Nephron progenitor cell (in vitro differentiated cells): ENCODE measurements at regions not wholly inside any gene's neighbourhood (a gene's known extent, or its start where the extent isn't known, plus 50 kb on each side); places are given as distances from the start of the nearest gene placed in this dataset.

Experiments used
- DNase-seq: peaks from one replicate; pipeline ENCODE4 v3.0.0; 2021
- H3K27ac Mint-ChIP-seq: 2 replicates; pipeline ENCODE4 v1.8.0; 2021; ENCODE audit warnings: mild to moderate bottlenecking, moderate library complexity, mixed read lengths
- H3K27me3 Mint-ChIP-seq: 2 replicates; pipeline ENCODE4 v1.8.0; 2021; ENCODE audit warnings: mild to moderate bottlenecking, low read depth, mixed read lengths; ENCODE audit not compliant: poor library complexity
- H3K36me3 Mint-ChIP-seq: 2 replicates; pipeline ENCODE4 v1.8.0; 2021; ENCODE audit warnings: low read depth, mixed read lengths
- H3K4me1 Mint-ChIP-seq: 2 replicates; pipeline ENCODE4 v1.8.0; 2021; ENCODE audit warnings: mixed read lengths
- H3K4me3 Mint-ChIP-seq: 2 replicates; pipeline ENCODE4 v1.8.0; 2021; ENCODE audit warnings: mild to moderate bottlenecking, moderate library complexity, mixed read lengths
- H3K9me3 Mint-ChIP-seq: 2 replicates; pipeline ENCODE4 v1.8.0; 2021; ENCODE audit warnings: mild to moderate bottlenecking, moderate library complexity, mixed read lengths
- CTCF ChIP-seq: fragments of 200-600 bp; sonication (generic); IDR thresholded peaks from 2 replicates; pipeline ENCODE4 v1.5.0; 2021; ENCODE audit warnings: antibody characterized with exemption

GRCh38 chr2:59850554-59850953 is 702.9 kb downstream of the BCL11A start:
- H3K4me1 Mint-ChIP-seq, result peaks cover 5% of the 10 kb centered on the region
- H3K36me3 Mint-ChIP-seq, result no peaks in the 10 kb centered on the region
- peaks cover 9% of the 10 kb centered on the region for H3K27me3 Mint-ChIP-seq
- DNase-seq, result no peak
- no peak overlapping the region for H3K4me3 Mint-ChIP-seq
- no peak overlapping the region for H3K27ac Mint-ChIP-seq
- TF ChIP-seq CTCF, result no peak
- no peaks in the 10 kb centered on the region for H3K9me3 Mint-ChIP-seq

GRCh38 chr2:59833941-59834340 is 719.5 kb downstream of the BCL11A start:
- Mint-ChIP-seq H3K27ac (no peak overlapping the region), H3K9me3 (peaks cover 6% of the 10 kb centered on the region), H3K36me3 (no peaks in the 10 kb centered on the region), H3K4me3 (no peak overlapping the region), H3K27me3 (no peaks in the 10 kb centered on the region), H3K4me1 (peaks cover 5% of the 10 kb centered on the region)
- DNase-seq, result no peak
- TF ChIP-seq CTCF, result no peak

GRCh38 chr2:59830601-59831000 is 722.9 kb downstream of the BCL11A start:
- TF ChIP-seq CTCF, result no peak
- DNase-seq, result no peak
- H3K9me3 Mint-ChIP-seq, result peaks cover 6% of the 10 kb centered on the region
- no peaks in the 10 kb centered on the region for H3K4me1 Mint-ChIP-seq
- no peak overlapping the region for H3K4me3 Mint-ChIP-seq
- no peaks in the 10 kb centered on the region for H3K36me3 Mint-ChIP-seq
- H3K27me3 Mint-ChIP-seq, result peaks cover 3% of the 10 kb centered on the region
- peak overlapping the region; percentile 9 for H3K27ac Mint-ChIP-seq

- H3K27me3 Mint-ChIP-seq, result peaks cover 3% of the 10 kb centered on the region
- TF ChIP-seq CTCF, result no peak
- no peaks in the 10 kb centered on the region for H3K4me1 Mint-ChIP-seq
- H3K27ac Mint-ChIP-seq, result no peak overlapping the region
- no peaks in the 10 kb centered on the region for H3K36me3 Mint-ChIP-seq
- H3K4me3 Mint-ChIP-seq, result no peak overlapping the region
- H3K9me3 Mint-ChIP-seq, result peaks cover 3% of the 10 kb centered on the region
- DNase-seq, result no peak
Measured at GRCh38 chr2:59827677-59828076, 725.8 kb downstream of the BCL11A start.

GRCh38 chr2:59826177-59826576 is 727.3 kb downstream of the BCL11A start:
- DNase-seq, result no peak
- Mint-ChIP-seq H3K36me3 (no peaks in the 10 kb centered on the region), H3K9me3 (no peaks in the 10 kb centered on the region), H3K27ac (no peak overlapping the region), H3K4me1 (no peaks in the 10 kb centered on the region), H3K4me3 (no peak overlapping the region), H3K27me3 (peaks cover 3% of the 10 kb centered on the region)
- no peak for TF ChIP-seq CTCF

GRCh38 chr2:59824314-59824713 is 729.1 kb downstream of the BCL11A start:
- TF ChIP-seq CTCF, result no peak
- no peak for DNase-seq
- H3K9me3 Mint-ChIP-seq, result no peaks in the 10 kb centered on the region
- peaks cover 3% of the 10 kb centered on the region for H3K27me3 Mint-ChIP-seq
- no peak overlapping the region for H3K4me3 Mint-ChIP-seq
- H3K4me1 Mint-ChIP-seq, result no peaks in the 10 kb centered on the region
- H3K27ac Mint-ChIP-seq, result peak overlapping the region; percentile 32
- H3K36me3 Mint-ChIP-seq, result no peaks in the 10 kb centered on the region
